Activated T-cell treated with anti-CD3 and anti-CD28 coated beads, Interleukin-2, amount 50 U/mL, for 4 hours (primary cell): ENCODE measurements at regions not wholly inside any gene's neighbourhood (a gene's known extent, or its start where the extent isn't known, plus 50 kb on each side); places are given as distances from the start of the nearest gene placed in this dataset.
"Not testable (repeated sequence)": the region's sequence is repeated elsewhere in the genome, so short reads cannot be mapped to it uniquely, and the experiment has no call there.

ENCODE experiments used
- ATAC-seq, 2 donors: fragments of 200-7000 bp; cut with Tn5 transposase; one replicate each; pipeline ENCODE4 v1.10.0; 2021
- DNase-seq: peaks from one replicate; pipeline ENCODE4 v3.0.0-alpha.2; 2020
- H3K27me3 Mint-ChIP-seq: one replicate; pipeline ENCODE4 v1.8.0; 2021; ENCODE audit warnings: low read depth, mixed read lengths
- H3K36me3 Mint-ChIP-seq: one replicate; pipeline ENCODE4 v1.8.0; 2022; ENCODE audit warnings: mixed read lengths; ENCODE audit not compliant: insufficient read depth
- H3K4me1 Mint-ChIP-seq: one replicate; pipeline ENCODE4 v1.8.0; 2021; ENCODE audit warnings: low read depth, mixed read lengths
- H3K4me3 Mint-ChIP-seq: one replicate; pipeline ENCODE4 v1.8.0; 2021; ENCODE audit warnings: mild to moderate bottlenecking, moderate library complexity, mixed read lengths
- H3K9me3 Mint-ChIP-seq: one replicate; pipeline ENCODE4 v1.8.0; 2021; ENCODE audit warnings: mixed read lengths

GRCh38 chr11:97092823-97093222 lies 703.0 kb downstream of the JRKL start:
- Mint-ChIP-seq H3K9me3 (peaks cover 6% of the 10 kb centered on the region), H3K4me3 (no peak overlapping the region), H3K36me3 (no peaks in the 10 kb centered on the region), H3K27me3 (no peaks in the 10 kb centered on the region), H3K4me1 (no peaks in the 10 kb centered on the region)
- DNase-seq (no peak), ATAC-seq (no peak)

- H3K4me1 Mint-ChIP-seq, H3K36me3 Mint-ChIP-seq, DNase-seq, H3K4me3 Mint-ChIP-seq, H3K27me3 Mint-ChIP-seq, ATAC-seq: not testable (repeated sequence)
- peaks cover 11% of the 10 kb centered on the region for H3K9me3 Mint-ChIP-seq
Observed at GRCh38 chr11:97102180-97102579, 712.4 kb downstream of the JRKL start.

GRCh38 chr11:97107604-97108003 lies 717.8 kb downstream of the JRKL start:
- Mint-ChIP-seq H3K4me3 (no peak overlapping the region), H3K4me1 (no peaks in the 10 kb centered on the region), H3K36me3 (no peaks in the 10 kb centered on the region), H3K9me3 (peaks cover 10% of the 10 kb centered on the region), H3K27me3 (no peaks in the 10 kb centered on the region)
- no peak for ATAC-seq
- DNase-seq, result no peak

GRCh38 chr11:97109078-97109477 lies 719.3 kb downstream of the JRKL start:
- no peaks in the 10 kb centered on the region for H3K36me3 Mint-ChIP-seq
- peaks cover 15% of the 10 kb centered on the region for H3K9me3 Mint-ChIP-seq
- ATAC-seq (no peak), DNase-seq (no peak)
- H3K4me1 Mint-ChIP-seq, result no peaks in the 10 kb centered on the region
- H3K27me3 Mint-ChIP-seq, result no peaks in the 10 kb centered on the region
- no peak overlapping the region for H3K4me3 Mint-ChIP-seq

- Mint-ChIP-seq H3K4me3 (no peak overlapping the region), H3K9me3 (peaks cover 15% of the 10 kb centered on the region), H3K27me3 (no peaks in the 10 kb centered on the region), H3K4me1 (no peaks in the 10 kb centered on the region), H3K36me3 (no peaks in the 10 kb centered on the region)
- ATAC-seq, result no peak
- DNase-seq, result no peak
Observed at GRCh38 chr11:97110376-97110775, 720.6 kb downstream of the JRKL start.

- Mint-ChIP-seq H3K27me3 (no peaks in the 10 kb centered on the region), H3K4me1 (no peaks in the 10 kb centered on the region)
- no peak for DNase-seq
Observed at GRCh38 chr11:97111559-97111958, 721.7 kb downstream of the JRKL start.

GRCh38 chr11:97118614-97119200 lies 728.9 kb downstream of the JRKL start:
- no peaks in the 10 kb centered on the region for H3K4me1 Mint-ChIP-seq
- ATAC-seq (no peak), DNase-seq (no peak)
- no peaks in the 10 kb centered on the region for H3K27me3 Mint-ChIP-seq
- no peak overlapping the region for H3K4me3 Mint-ChIP-seq
- peaks cover 2% of the 10 kb centered on the region for H3K9me3 Mint-ChIP-seq
- H3K36me3 Mint-ChIP-seq, result no peaks in the 10 kb centered on the region

More at GRCh38 chr11:97111559-97111958, 721.7 kb downstream of the JRKL start:
- no peaks in the 10 kb centered on the region for H3K36me3 Mint-ChIP-seq
- no peak overlapping the region for H3K4me3 Mint-ChIP-seq
- H3K9me3 Mint-ChIP-seq, result peaks cover 15% of the 10 kb centered on the region
- no peak for ATAC-seq

GRCh38 chr11:97123237-97123636 lies 733.4 kb downstream of the JRKL start:
- H3K36me3 Mint-ChIP-seq, result no peaks in the 10 kb centered on the region
- no peak for DNase-seq
- H3K9me3 Mint-ChIP-seq, result peaks cover 19% of the 10 kb centered on the region
- no peaks in the 10 kb centered on the region for H3K27me3 Mint-ChIP-seq
- no peak overlapping the region for H3K4me3 Mint-ChIP-seq
- no peak for ATAC-seq
- no peaks in the 10 kb centered on the region for H3K4me1 Mint-ChIP-seq

- ATAC-seq (no peak), DNase-seq (no peak)
- Mint-ChIP-seq H3K27me3 (no peaks in the 10 kb centered on the region), H3K36me3 (no peaks in the 10 kb centered on the region), H3K9me3 (peaks cover 36% of the 10 kb centered on the region), H3K4me1 (no peaks in the 10 kb centered on the region), H3K4me3 (no peak overlapping the region)
Observed at GRCh38 chr11:97136067-97136466, 746.3 kb downstream of the JRKL start.

GRCh38 chr11:97140885-97141494 lies 751.2 kb downstream of the JRKL start:
- no peaks in the 10 kb centered on the region for H3K36me3 Mint-ChIP-seq
- no peaks in the 10 kb centered on the region for H3K4me1 Mint-ChIP-seq
- no peak for DNase-seq

GRCh38 chr11:97143463-97143862 lies 753.6 kb downstream of the JRKL start:
- ATAC-seq (no peak), DNase-seq (no peak)
- H3K4me1 Mint-ChIP-seq, result no peaks in the 10 kb centered on the region
- H3K9me3 Mint-ChIP-seq, result peaks cover 23% of the 10 kb centered on the region
- H3K36me3 Mint-ChIP-seq, result no peaks in the 10 kb centered on the region
- H3K27me3 Mint-ChIP-seq, result no peaks in the 10 kb centered on the region
- H3K4me3 Mint-ChIP-seq, result no peak overlapping the region

More at GRCh38 chr11:97140885-97141494, 751.2 kb downstream of the JRKL start:
- ATAC-seq, result no peak
- Mint-ChIP-seq H3K27me3 (no peaks in the 10 kb centered on the region), H3K9me3 (peaks cover 27% of the 10 kb centered on the region), H3K4me3 (no peak overlapping the region)

- Mint-ChIP-seq H3K4me1 (no peaks in the 10 kb centered on the region), H3K4me3 (no peak overlapping the region), H3K9me3 (peaks cover 5% of the 10 kb centered on the region), H3K27me3 (no peaks in the 10 kb centered on the region), H3K36me3 (no peaks in the 10 kb centered on the region)
- DNase-seq (no peak), ATAC-seq (no peak)
Observed at GRCh38 chr11:97149741-97150140, 759.9 kb downstream of the JRKL start.

- H3K4me1 Mint-ChIP-seq, result no peaks in the 10 kb centered on the region
- H3K36me3 Mint-ChIP-seq, result no peaks in the 10 kb centered on the region
- H3K27me3 Mint-ChIP-seq, result no peaks in the 10 kb centered on the region
- ATAC-seq, result no peak
- DNase-seq, result no peak
- no peak overlapping the region for H3K4me3 Mint-ChIP-seq
- peaks cover 7% of the 10 kb centered on the region for H3K9me3 Mint-ChIP-seq
Observed at GRCh38 chr11:97157221-97157740, 767.5 kb downstream of the JRKL start.

GRCh38 chr11:97158243-97158642 lies 768.4 kb downstream of the JRKL start:
- Mint-ChIP-seq H3K4me1 (no peaks in the 10 kb centered on the region), H3K36me3 (no peaks in the 10 kb centered on the region), H3K9me3 (peaks cover 7% of the 10 kb centered on the region), H3K27me3 (no peaks in the 10 kb centered on the region), H3K4me3 (no peak overlapping the region)
- no peak for DNase-seq
- no peak for ATAC-seq

GRCh38 chr11:97163631-97164191 lies 773.9 kb downstream of the JRKL start:
- no peak for ATAC-seq
- no peaks in the 10 kb centered on the region for H3K9me3 Mint-ChIP-seq
- no peaks in the 10 kb centered on the region for H3K36me3 Mint-ChIP-seq
- no peak for DNase-seq
- H3K4me3 Mint-ChIP-seq, result no peak overlapping the region
- no peaks in the 10 kb centered on the region for H3K27me3 Mint-ChIP-seq
- no peaks in the 10 kb centered on the region for H3K4me1 Mint-ChIP-seq
